Endothelial cell (in vitro differentiated cells): ENCODE measurements at regions not wholly inside any gene's neighbourhood (a gene's known extent, or its start where the extent isn't known, plus 50 kb on each side); places are given as distances from the start of the nearest gene placed in this dataset.

Experiments used
- DNase-seq: peaks from one replicate; pipeline ENCODE4 v3.0.0; 2021; ENCODE audit warnings: low spot score
- H3K27ac Mint-ChIP-seq: one replicate; pipeline ENCODE4 v1.8.0; 2021; ENCODE audit warnings: mixed read lengths, inconsistent platforms; ENCODE audit not compliant: unreplicated experiment
- H3K27me3 Mint-ChIP-seq: one replicate; pipeline ENCODE4 v1.8.0; 2021; ENCODE audit warnings: mild to moderate bottlenecking, moderate library complexity, mixed read lengths, inconsistent platforms; ENCODE audit not compliant: unreplicated experiment
- H3K36me3 Mint-ChIP-seq: one replicate; pipeline ENCODE4 v1.8.0; 2021; ENCODE audit warnings: mild to moderate bottlenecking, low read depth, mixed read lengths, inconsistent platforms; ENCODE audit not compliant: unreplicated experiment
- H3K4me1 Mint-ChIP-seq: one replicate; pipeline ENCODE4 v1.8.0; 2021; ENCODE audit warnings: mild to moderate bottlenecking, mixed read lengths, inconsistent platforms; ENCODE audit not compliant: unreplicated experiment
- H3K4me3 Mint-ChIP-seq: one replicate; pipeline ENCODE4 v1.8.0; 2021; ENCODE audit warnings: mild to moderate bottlenecking, mixed read lengths, inconsistent platforms; ENCODE audit not compliant: unreplicated experiment
- H3K9me3 Mint-ChIP-seq: one replicate; pipeline ENCODE4 v1.8.0; 2021; ENCODE audit warnings: mixed read lengths, inconsistent platforms; ENCODE audit not compliant: unreplicated experiment
- CTCF ChIP-seq: fragments of 200-600 bp; sonication (generic); IDR thresholded peaks from one replicate; pipeline ENCODE4 v1.5.0; 2021; ENCODE audit warnings: antibody characterized with exemption; ENCODE audit not compliant: unreplicated experiment

DNA sequence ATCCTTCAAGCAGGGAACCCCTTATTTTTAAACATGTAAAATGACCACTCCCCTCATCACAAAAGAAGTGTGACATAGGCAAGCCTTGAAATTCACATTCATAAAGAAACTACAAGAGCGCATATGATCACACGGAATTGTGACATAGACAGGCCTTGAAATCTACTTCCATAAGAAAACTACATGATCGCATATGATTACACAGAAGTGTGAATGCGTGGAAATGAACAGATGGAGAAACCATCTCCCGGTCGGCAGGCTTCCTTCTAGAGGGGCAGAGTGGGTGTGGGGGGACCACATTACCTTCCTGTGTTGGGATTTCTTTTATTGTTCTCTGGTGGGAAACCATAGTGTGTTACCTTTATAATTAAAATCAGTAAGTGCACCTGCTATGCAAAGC, 285.1 kb upstream of the ADARB2 start:
- Mint-ChIP-seq H3K4me1 (no peaks in the 10 kb centered on the region), H3K27ac (no peak overlapping the region), H3K9me3 (no peaks in the 10 kb centered on the region), H3K27me3 (peaks cover 6% of the 10 kb centered on the region), H3K4me3 (no peak overlapping the region), H3K36me3 (no peaks in the 10 kb centered on the region)
- TF ChIP-seq CTCF, result no peak
- no peak for DNase-seq

DNA sequence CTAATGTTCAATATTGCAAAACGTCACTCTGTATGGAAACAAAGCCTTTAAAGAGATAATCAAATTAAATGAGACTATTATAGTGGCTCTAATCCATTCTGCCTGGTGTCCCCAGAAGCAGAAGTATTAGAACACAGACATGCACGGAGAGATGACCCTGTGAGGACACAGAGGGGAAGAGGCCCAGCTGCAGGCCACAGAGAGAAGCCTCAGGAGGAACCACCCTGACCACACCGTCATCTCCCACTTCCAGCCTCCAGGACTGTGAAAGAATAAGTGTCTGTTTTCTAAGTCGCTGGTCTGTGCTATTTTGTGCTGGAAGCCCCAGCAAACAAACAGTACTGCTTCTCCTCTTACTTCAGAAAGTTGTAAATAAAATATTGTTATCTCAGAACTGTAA, 283.5 kb upstream of the ADARB2 start:
- Mint-ChIP-seq H3K27ac (no peak overlapping the region), H3K4me1 (no peaks in the 10 kb centered on the region), H3K4me3 (no peak overlapping the region), H3K36me3 (no peaks in the 10 kb centered on the region), H3K9me3 (no peaks in the 10 kb centered on the region), H3K27me3 (peaks cover 6% of the 10 kb centered on the region)
- TF ChIP-seq CTCF, result no peak
- no peak for DNase-seq

GRCh38 chr10:2019803-2020202, 282.5 kb upstream of the ADARB2 start:
- H3K27me3 Mint-ChIP-seq, result peaks cover 6% of the 10 kb centered on the region
- H3K4me1 Mint-ChIP-seq, result no peaks in the 10 kb centered on the region
- no peak overlapping the region for H3K4me3 Mint-ChIP-seq
- no peaks in the 10 kb centered on the region for H3K9me3 Mint-ChIP-seq
- TF ChIP-seq CTCF, result no peak
- no peak overlapping the region for H3K27ac Mint-ChIP-seq
- H3K36me3 Mint-ChIP-seq, result no peaks in the 10 kb centered on the region
- no peak for DNase-seq

DNA sequence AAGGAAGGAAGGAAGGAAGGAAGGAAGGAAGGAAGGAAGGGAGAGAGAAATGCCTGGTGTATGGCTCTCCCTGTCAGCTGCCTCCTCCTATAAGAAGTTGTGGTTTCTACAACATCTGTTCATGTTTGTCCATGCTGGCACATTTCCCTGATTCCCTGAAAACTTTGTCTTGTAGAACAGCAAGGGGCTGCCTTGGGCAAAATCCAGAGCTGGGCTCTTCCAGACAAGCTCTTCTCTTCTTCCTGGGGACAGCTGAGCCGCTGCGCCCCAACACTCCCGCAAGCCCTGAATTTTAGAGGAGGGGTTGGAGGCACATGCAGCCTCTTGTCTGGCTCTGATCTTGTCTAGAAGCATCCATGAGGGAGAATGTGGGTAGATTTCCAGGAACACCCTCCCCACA, 282.0 kb upstream of the ADARB2 start:
- Mint-ChIP-seq H3K27me3 (peaks cover 5% of the 10 kb centered on the region), H3K4me3 (no peak overlapping the region), H3K36me3 (no peaks in the 10 kb centered on the region), H3K4me1 (no peaks in the 10 kb centered on the region), H3K9me3 (no peaks in the 10 kb centered on the region), H3K27ac (no peak overlapping the region)
- no peak for DNase-seq
- TF ChIP-seq CTCF, result no peak

GRCh38 chr10:2014541-2014940, 277.2 kb upstream of the ADARB2 start:
- no peak for DNase-seq
- H3K27me3 Mint-ChIP-seq, result no peaks in the 10 kb centered on the region
- no peak for TF ChIP-seq CTCF
- no peak overlapping the region for H3K27ac Mint-ChIP-seq
- H3K36me3 Mint-ChIP-seq, result no peaks in the 10 kb centered on the region
- no peaks in the 10 kb centered on the region for H3K4me1 Mint-ChIP-seq
- H3K4me3 Mint-ChIP-seq, result no peak overlapping the region
- no peaks in the 10 kb centered on the region for H3K9me3 Mint-ChIP-seq
